Activated T-cell treated with anti-CD3 and anti-CD28 coated beads for 48 hours (primary cell): ENCODE measurements at regions not wholly inside any gene's neighbourhood (a gene's known extent, or its start where the extent isn't known, plus 50 kb on each side); places are given as distances from the start of the nearest gene placed in this dataset.
A peak's percentile ranks its signal among the peaks of the same experiment; 100 is the strongest.
"Not testable (repeated sequence)": the region's sequence is repeated elsewhere in the genome, so short reads cannot be mapped to it uniquely, and the experiment has no call there.

ENCODE experiments used
- DNase-seq: peaks from one replicate; pipeline ENCODE4 v3.0.0-alpha.2; 2020; ENCODE audit warnings: low read depth

DNA sequence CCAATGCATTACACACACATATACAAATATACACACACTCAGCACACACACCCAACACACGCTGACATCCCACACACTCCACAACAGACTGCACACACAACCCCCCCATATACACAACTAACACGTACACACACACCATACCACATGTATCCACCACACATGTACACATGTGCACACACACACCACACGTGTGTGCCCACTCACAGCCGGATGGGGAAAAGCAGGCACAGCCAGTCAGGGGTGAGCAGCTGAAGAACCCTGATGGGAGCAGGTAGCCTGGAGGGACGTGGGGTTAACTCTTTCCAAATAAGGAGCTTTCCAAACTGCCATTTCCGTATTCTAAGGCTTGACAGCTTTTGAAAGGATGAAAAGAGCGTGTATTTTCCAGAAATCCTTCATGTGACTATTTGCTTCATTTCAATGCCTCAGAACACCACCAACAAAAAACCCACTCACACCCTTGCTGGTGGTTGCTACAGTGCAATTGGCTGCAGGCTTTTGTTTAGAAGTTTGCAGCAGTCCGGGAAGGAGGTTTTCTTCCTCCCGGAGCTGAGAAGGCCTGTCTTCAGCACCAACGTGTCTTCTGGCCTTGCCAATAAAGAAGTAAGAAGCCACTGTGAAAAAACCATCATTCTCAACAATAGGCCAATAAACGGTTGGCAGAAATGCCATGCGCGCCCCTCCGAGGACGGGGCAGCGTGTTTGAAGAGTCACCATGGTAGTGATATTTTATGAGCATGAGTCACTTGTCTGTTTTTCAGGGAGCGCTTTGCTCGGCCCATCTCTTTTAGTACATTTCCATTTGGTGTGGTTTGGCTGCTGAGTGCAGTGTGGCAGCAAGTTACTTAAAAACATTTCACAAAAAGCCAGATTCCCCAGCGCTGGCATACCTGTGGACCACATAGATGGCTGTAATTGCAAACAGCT, 131.3 kb upstream of the GMDS start:
- no peak for DNase-seq

DNA sequence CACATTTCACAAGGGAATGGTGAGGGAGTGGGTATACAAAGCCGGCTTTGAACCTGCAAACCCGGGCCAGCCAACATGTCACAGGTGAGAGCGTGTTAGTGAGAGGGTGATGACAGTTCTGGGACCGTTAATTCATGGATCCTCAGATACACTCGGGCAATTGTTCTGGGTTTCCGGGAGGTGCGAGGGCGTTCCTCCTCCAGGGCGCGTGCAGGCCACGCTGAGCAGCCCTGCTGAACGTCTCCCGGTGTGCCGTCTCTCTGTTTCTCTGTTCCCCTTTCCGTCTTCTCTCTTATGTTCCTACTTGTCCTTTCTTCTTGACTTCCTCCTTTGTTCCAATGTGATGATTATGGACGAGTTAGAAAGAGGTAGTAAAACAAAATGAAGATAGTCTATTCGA, 130.0 kb upstream of the GMDS start:
- DNase-seq = no peak

DNA sequence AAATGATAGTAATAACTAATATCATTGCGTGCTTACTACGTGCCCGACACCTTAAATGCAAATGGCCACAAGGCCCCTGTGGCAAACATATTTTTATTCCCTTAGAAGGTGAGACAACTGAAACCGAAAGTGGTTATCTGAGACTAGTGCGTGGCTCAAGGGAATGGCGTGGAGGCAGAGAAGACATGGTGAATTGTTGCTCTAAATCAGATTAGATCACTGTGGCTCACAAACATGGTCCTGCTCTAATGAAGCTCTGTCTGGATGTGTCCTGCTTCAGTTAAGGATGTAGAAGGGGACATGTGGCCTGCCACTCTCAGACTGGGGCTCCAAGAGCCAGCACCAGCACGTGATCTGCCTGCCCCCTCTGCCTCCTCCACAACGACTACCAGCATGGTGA, 124.2 kb upstream of the GMDS start:
- DNase-seq = no peak

DNA sequence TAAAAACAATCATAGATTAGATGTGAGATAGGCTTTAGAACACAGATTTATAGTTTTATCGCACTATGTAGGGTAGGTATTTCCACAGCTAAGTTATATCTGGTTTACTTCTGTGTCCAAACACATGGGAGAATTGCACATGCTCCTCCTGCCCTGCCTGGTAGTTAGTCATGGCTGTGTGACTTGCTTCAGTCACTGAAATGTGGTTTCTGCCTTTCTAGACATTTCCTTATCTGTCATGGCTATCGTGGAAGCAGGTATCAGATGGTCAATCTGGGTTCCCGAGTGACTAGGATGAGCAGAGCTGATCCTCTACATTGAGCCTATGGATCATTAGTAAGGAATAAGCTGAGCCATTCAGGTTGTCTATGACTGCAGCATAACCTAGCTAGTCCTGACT, 117.8 kb upstream of the GMDS start:
- no peak for DNase-seq

DNA sequence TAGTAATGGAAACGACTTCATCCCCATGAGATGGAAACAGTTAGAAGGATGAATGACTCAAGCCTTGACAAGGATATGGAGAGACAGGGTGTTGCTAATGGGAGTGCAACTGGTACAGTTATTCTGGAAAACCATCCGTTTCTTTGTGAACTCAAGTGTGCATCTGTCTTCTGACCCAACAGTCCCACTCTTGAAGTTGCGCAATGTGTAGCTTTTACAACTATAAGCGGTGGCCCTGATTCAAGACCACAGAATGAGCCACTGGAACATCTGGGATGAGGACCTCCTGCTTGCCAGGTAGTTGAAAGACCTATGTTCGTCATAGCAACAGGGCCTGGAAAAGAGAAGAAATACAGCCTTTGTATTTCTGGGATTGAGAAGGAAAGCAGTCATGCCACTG, 115.8 kb upstream of the GMDS start:
- DNase-seq = no peak

DNA sequence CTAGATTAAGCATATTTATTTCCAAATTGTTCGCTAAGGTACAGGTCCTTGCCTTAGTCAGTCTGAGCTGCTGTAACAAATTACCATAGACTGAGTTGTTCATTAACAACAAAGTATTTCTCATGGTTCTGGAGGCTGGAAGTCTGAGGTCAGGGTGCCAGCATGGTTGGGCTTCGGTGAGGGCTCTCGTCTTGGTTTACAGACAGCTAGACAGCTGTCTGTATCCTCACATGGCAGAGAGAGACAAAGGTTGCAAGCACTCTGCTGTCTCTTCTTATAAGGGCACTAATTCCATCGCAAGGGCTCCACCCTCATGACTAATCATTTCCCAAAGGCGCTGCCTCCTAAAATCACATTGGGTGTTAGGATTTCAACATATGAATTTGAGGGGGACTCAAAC, 115.3 kb upstream of the GMDS start:
- no peak for DNase-seq

DNA sequence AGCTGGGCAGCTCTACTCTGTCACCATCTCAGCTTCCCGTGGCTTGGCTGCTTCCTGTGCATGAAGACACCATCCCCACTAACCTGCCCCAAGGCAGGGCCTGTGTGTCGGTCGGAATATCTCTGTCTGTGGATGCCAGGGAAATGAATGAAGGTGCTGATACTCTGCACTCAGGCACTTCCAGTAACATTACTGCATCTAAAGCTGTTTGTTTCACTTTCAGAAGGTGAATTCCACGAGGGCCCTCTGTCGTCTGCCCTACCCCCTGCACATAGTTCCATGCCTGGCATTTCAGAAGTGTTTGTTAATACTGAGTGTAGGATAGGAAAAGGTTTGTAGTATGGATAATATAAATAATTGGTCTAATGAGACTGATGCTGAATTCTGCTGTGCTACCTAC, 114.7 kb upstream of the GMDS start:
- DNase-seq = no peak

DNA sequence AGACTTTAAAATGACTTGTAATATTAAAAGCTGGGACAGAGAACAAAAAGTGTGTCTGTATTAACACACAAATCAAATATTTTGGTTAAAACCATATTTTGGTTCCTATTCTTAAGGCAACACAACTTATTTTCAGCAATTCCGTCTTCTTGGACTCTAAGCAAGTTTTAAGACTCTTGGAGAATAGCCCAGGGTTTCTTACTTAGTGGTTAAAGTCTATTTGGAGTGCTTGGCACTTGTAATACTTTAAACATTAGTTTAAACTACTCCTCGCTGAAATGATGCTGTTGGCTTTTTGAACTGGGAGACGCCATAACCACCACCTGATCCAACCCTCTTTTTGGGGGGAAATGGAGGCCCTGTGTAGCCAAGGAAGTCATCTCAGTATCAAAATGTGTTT, 109.7 kb upstream of the GMDS start:
- DNase-seq = no peak

DNA sequence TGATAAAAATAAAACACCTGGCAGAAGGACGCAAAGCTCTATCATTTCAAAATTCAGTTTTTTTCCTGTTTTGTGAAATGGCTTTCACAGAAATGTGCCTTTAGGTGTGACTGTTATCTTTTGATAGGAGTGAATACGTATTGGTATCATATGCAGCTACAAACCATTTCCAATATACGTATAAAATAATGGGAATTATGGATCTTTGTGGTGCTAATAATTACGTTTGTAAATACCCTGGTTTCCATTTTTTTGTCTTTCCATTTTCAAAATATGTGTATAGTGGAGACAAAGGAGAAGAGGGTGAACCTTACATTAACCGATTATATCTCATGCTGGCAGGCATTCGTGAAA, 108.7 kb upstream of the GMDS start:
- no peak for DNase-seq

DNA sequence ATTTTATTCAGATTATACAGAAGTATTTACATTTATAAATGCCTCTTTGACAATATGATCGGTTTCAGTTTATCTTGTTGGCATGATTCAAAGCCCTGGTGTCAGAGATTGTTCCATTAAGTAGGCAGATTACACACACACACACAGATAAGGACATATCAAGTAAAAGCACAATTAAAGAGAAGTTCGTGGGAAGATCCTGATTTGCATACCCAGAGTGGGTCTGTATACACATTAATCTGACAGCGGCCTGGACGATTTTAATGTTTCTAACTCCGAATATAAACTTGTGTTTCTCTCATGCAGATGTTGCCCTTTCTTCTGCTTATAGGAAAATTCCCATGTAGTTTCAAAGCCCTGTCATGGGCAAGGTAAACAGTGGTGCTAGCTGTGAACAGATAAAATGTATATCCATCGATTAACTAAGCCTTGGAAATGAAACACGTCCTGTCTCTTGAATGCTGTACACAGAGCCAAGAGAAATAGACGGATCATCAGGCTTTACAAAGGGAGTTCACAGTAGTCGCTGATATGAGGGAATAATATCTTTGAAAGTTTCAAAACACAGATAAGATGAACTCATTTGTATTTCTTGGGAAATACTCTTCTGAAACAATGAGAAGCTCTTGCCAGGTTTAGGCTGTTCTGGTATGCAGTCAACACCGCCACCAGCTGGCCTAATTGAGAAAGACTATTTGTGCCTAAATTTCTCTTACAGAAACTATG, 108.2 kb upstream of the GMDS start:
- peak; percentile 30 for DNase-seq

DNA sequence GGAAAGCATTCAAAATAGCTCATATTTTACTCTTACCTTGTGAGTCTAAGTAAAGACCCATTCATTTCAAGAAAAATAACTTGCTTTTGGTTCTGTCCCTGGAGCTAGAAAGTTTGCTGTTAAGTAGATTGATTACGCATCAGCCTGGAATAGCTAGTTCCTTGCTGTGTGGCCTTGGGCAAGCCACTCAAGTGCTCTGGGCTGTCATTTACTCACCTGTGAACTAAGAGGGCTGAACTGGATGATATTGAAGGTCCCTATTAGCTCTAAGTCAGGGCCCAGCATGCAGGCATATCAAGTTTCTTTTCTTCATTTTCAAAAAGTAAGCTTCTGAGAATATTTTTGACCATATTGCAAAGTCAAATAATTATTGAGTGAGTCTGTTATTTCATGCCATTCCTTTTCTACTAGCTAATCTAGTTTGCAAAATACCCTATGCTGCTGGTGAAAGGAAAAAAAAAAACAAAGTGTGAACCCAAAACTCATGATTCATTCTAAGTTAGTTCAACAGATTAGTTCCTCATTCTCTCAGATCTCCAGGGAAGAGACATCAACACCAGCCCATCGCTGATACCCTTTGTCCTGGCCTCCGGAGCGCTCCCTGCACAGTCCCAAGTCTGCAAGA, 106.5 kb upstream of the GMDS start:
- DNase-seq = no peak

DNA sequence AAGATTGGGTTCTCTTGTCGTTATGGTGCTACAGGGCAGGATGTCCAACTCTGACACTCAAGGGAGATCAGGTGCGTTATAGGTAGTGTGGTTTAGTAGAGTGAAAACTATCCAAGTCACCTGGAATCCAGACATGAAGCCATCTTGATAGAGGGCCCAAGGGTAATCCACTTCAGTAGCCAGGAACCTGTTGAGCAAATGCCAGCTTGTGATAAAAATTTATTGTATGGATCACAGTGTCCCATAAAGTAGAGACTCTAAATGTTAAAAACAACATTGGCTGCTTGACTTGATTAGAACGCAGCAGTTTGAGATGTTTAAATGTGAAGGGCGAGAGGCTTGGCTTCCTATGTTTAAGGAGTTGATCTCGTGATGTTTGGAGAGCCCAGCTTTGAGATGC, 105.7 kb upstream of the GMDS start:
- DNase-seq = no peak

DNA sequence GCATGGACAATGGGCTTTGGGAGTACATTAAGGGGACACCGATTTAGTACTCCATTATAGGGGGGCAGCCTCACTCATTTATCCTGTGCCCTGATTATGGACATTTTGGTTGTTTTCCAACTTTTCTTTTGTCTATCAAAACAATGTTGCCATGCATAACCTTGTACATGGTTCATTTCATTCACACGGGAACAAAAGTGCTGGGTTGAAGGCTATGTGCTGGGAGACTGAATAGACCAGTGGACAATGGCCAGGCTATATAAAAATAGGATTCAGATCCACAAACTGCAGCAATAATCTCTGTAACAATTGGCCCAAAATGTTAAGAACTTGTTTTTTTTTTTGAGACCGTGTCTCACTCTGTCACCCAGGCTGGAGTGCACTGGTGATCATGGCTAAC, 100.7 kb upstream of the GMDS start:
- no peak for DNase-seq

DNA sequence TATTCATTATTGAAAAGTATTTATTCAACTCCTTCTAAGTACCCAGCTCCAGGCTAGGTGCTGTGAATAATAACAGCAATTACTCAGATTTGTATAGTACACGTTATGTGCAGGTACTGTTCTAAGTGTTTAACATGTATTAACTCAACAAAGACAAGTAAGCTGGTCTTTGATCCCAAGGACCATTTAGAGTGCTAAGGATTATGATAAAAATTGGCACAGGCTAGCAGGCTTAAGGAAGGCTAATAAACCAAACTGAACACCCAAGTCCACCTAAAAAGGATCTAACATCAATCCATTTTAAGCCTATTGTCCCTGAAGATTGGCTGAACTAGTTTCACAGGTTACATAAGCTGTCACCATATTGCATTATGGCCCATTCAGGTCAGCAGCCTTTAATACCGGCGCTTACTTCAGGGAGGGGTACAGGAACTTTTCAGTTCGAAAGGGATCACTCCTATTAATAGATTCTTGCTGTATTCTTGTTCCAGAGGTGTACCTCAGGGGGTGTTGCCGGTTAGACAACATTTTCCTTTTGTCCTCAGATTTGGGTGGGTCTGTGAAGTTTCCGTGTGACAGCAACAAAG, 99.0 kb upstream of the GMDS start:
- DNase-seq = no peak

DNA sequence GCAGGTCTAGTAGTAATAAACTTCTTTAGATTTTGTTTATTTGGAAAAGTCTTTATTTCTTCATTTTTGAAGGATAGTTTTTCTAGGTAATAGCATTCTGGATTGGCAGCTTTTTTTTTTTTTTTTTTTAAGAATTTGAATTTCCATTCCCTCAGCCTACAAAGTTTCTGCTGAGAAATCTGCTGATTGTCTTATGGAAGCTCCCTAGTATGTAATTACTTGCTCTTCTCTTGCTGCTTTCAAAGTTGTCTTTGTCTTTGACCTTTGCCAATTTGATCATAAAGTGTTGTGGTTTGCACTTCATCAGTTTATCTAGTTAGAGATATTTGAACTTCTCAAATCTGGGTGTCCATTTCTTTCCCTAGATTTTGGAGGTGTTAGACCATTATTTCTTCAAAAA, 82.2 kb upstream of the GMDS start:
- no peak for DNase-seq

DNA sequence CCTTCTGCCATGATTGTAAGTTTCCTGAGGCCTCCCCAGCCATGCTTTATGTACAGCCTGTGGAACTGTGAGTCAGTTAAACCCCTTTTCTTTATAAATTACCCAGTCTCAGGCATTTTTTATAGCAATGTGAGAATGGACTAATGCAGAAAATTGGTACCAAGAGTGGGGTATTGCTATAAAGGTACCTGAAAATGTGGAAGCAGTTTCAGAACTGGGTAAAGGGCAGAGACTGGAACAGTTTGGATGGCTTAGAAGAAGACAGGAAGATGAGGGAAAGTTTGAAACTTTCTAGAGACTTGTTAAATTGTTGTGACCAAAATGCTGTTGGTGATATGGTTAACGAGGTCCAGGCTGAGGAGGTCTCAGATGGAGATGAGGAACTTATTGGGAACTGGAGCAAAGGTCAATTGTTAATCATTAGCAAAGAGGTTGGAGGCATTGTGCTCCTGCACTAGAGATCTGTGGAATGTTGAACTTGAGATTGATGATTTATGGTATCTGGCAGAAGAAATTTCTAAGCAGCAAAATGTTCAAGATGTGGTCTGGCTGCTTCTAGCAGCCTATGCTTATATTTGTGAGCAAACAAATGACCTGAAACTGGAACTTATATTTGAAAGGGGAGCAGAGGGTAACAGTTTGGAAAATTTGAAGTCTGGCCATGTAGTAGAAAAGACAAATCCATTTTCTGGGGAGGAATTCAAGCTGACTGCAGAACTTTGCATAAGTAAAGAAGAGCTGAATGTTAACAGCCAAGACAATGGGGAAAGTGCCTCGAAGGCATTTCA, 79.0 kb upstream of the GMDS start:
- DNase-seq = no peak

DNA sequence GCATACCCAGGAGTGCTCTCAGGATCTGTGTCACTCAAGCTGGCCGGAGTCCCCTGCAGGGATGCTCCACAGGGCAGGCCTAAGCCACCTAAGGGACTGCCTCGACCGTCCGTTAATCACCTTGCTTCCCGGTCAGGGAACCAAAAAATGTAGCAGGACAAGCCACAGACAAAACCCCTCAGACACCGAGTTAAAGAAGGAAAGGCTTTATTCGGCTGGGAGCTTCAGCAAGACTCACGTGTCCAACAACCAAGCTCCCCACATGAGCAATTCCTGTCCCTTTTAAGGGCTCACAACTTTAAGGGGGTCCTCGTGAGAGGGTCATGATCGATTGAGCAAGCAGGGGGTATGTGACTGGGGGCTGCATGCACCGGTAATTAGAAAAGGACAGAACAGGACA, 72.1 kb upstream of the GMDS start:
- not testable (repeated sequence) for DNase-seq

DNA sequence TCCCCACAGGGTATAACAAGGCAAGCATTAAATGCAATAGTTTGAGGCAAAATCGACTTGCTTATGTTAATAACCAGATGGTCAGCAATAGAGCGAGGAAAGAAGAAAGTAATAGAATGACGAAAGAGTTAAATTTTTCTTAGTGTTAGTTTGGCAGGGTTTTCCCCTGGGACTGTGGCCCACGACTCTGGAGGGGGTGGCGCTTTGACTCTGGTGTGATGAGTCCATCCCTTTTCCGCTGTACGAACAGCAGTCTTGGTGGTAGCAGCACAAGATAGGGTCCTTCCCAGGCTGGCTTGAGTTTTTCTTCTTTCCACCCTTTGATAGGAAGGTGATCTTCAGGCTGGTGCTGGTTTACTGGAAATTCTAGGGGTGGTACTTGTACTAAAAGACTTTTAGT, 69.2 kb upstream of the GMDS start:
- DNase-seq = no peak

DNA sequence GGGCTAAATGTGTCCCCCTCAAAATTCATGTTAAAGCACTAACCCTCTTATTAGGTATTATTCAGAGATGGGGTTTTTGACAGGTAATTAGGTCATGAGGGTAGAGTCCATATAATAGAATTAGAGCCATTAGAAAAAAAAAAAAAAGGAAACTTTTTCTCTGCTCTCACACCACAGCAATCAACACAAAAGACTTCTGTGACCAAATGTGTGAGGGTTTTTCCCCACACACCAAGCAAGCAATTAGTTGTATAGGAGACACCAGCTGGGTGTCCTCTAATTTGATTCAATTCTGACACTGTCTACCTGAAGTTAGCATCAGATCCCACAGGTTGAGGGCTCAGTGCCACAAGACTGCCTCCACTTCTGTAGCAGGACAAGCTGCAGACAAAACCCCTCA, 64.6 kb upstream of the GMDS start:
- DNase-seq = no peak

DNA sequence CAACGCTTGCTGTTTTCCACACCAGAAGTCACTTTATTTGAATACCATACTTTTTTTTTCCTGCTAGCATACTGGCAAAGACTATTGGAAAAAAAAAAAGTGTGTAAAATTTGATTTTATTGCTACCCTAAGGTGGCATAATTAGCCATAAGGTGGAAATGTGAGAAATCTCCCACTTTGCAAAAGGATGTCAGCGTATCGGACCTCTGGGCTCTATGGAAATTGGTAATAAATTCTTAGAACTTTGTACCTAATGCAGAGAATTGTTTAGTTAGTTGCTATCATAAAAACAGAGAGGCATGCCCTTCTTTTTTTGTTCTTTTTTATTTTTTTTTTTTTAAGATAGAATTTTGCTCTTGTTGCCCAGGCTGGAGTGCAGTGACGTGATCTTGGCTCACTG, 63.7 kb upstream of the GMDS start:
- DNase-seq = no peak

DNA sequence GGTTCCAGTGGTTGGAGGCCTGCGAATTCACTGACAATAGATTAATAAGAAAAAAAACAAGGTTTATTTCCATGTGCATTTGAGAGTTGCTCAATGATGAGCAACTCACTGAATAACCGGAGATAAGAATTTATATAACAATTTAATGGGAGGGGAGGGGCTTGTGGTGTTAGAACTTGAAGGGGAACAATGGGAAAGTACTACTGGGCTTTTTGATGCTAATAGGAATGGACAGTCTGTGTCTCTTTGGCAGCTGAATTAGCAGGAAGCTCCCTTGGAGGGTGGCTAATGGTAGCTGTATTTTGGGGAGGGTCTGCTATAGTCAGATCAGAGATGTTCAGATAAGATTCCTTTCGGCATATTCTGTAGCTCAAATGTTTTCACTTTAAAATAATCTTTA, 62.4 kb upstream of the GMDS start:
- no peak for DNase-seq

DNA sequence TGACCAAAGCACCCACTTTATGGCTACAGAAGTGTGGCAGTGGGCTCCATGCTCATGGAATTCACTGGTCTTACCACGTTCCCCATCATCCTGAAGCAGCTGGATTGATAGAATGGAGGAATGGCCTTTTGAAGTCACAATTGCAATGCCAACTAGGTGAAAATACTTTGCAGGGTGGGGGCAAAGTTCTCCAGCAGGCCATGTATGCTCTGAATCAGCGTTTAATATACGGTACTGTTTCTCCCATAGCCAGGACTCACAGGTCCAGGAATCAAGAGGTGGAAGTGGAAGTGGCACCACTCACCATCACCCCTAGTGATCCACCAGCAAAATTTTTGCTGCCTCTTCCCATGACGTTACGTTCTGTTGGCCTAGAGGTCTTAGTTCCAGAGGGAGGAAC, 60.5 kb upstream of the GMDS start:
- DNase-seq = no peak
